Karpas-422 (cell line): ENCODE measurements at regions not wholly inside any gene's neighbourhood (a gene's known extent, or its start where the extent isn't known, plus 50 kb on each side); places are given as distances from the start of the nearest gene placed in this dataset.

Source experiments
- DNase-seq: peaks from one replicate; pipeline ENCODE4 v3.0.0-alpha.2; 2015
- H2AFZ ChIP-seq: fragments of 200-600 bp; sonication (generic); 2 replicates; pipeline ENCODE4 v1.6.1; 2014; ENCODE audit warnings: antibody characterized with exemption, low read length, mixed read lengths
- H3K27ac ChIP-seq: fragments of 200-600 bp; sonication (generic); 2 replicates; pipeline ENCODE4 v1.5.1; 2014; ENCODE audit warnings: mild to moderate bottlenecking, low read length, moderate library complexity
- H3K27me3 ChIP-seq: fragments of 200-600 bp; sonication (generic); 2 replicates; pipeline ENCODE4 v1.6.1; 2014; ENCODE audit warnings: low read length, mixed read lengths
- H3K36me3 ChIP-seq: fragments of 200-600 bp; sonication (generic); 2 replicates; pipeline ENCODE4 v1.6.1; 2014; ENCODE audit warnings: low read length, mixed read lengths; ENCODE audit not compliant: insufficient read depth
- H3K4me1 ChIP-seq: fragments of 200-600 bp; sonication (generic); 2 replicates; pipeline ENCODE4 v1.6.1; 2014; ENCODE audit warnings: mild to moderate bottlenecking, low read length, mixed read lengths
- H3K4me2 ChIP-seq: fragments of 200-600 bp; sonication (generic); 2 replicates; pipeline ENCODE4 v1.6.1; 2014; ENCODE audit warnings: low read length, low read depth, mild to moderate bottlenecking; ENCODE audit not compliant: poor library complexity, severe bottlenecking
- H3K4me3 ChIP-seq: fragments of 200-600 bp; sonication (generic); 2 replicates; pipeline ENCODE4 v1.5.1; 2014; ENCODE audit warnings: mild to moderate bottlenecking, antibody characterized with exemption, low read length, mixed read lengths
- H3K79me2 ChIP-seq: fragments of 200-600 bp; sonication (generic); 2 replicates; pipeline ENCODE4 v1.6.1; 2014; ENCODE audit warnings: mild to moderate bottlenecking, low read length, mixed read lengths
- H3K9ac ChIP-seq: fragments of 200-600 bp; sonication (generic); 2 replicates; pipeline ENCODE4 v1.6.0; 2014; ENCODE audit warnings: low read length
- H3K9me2 ChIP-seq: fragments of 200-600 bp; sonication (generic), shearing (Covaris generic); replicated peaks from 2 replicates; pipeline ENCODE4 v1.6.0; 2014; ENCODE audit warnings: mild to moderate bottlenecking, low read length, moderate library complexity; ENCODE audit not compliant: insufficient read depth
- H3K9me3 ChIP-seq: fragments of 300-700, 200-600 bp; sonication (generic); 2 replicates; pipeline ENCODE4 v1.6.1; 2014; ENCODE audit warnings: low read length, mixed read lengths
- H4K20me1 ChIP-seq: fragments of 200-600 bp; sonication (generic); 2 replicates; pipeline ENCODE4 v1.6.1; 2014; ENCODE audit warnings: mild to moderate bottlenecking, antibody characterized with exemption, low read length, low read depth; ENCODE audit not compliant: insufficient read depth

GRCh38 chr6:156164701-156165452 is 612.3 kb upstream of the ARID1B start:
- Histone ChIP-seq H3K4me1 (no peaks in the 10 kb centered on the region), H3K36me3 (no peaks in the 10 kb centered on the region), H3K9me2 (no peaks in the 10 kb centered on the region), H3K9ac (no peak overlapping the region), H3K27ac (no peak overlapping the region), H3K27me3 (no peaks in the 10 kb centered on the region), H3K9me3 (no peaks in the 10 kb centered on the region), H3K4me2 (no peak overlapping the region), H2AFZ (no peak overlapping the region), H4K20me1 (no peaks in the 10 kb centered on the region), H3K79me2 (no peaks in the 10 kb centered on the region), H3K4me3 (no peak overlapping the region)
- DNase-seq = no peak

- no peak overlapping the region for H3K4me2 ChIP-seq
- no peaks in the 10 kb centered on the region for H3K9me3 ChIP-seq
- H3K9me2 ChIP-seq = no peaks in the 10 kb centered on the region
- no peaks in the 10 kb centered on the region for H3K36me3 ChIP-seq
- H3K27ac ChIP-seq = no peak overlapping the region
- no peak overlapping the region for H3K4me3 ChIP-seq
- no peak overlapping the region for H3K9ac ChIP-seq
- H3K27me3 ChIP-seq = no peaks in the 10 kb centered on the region
- no peaks in the 10 kb centered on the region for H3K79me2 ChIP-seq
- H3K4me1 ChIP-seq = no peaks in the 10 kb centered on the region
- no peaks in the 10 kb centered on the region for H4K20me1 ChIP-seq
- no peak overlapping the region for H2AFZ ChIP-seq
- DNase-seq = no peak
Measured at GRCh38 chr6:156163311-156163710, 613.9 kb upstream of the ARID1B start.

- no peak for DNase-seq
- Histone ChIP-seq H3K27ac (no peak overlapping the region), H3K9me2 (no peaks in the 10 kb centered on the region), H3K27me3 (no peaks in the 10 kb centered on the region), H3K9me3 (no peaks in the 10 kb centered on the region), H3K36me3 (no peaks in the 10 kb centered on the region), H3K4me2 (no peak overlapping the region), H3K4me3 (no peak overlapping the region), H3K9ac (no peak overlapping the region), H4K20me1 (no peaks in the 10 kb centered on the region), H3K79me2 (no peaks in the 10 kb centered on the region), H3K4me1 (no peaks in the 10 kb centered on the region), H2AFZ (no peak overlapping the region)
Measured at GRCh38 chr6:156161471-156161870, 615.7 kb upstream of the ARID1B start.

DNA sequence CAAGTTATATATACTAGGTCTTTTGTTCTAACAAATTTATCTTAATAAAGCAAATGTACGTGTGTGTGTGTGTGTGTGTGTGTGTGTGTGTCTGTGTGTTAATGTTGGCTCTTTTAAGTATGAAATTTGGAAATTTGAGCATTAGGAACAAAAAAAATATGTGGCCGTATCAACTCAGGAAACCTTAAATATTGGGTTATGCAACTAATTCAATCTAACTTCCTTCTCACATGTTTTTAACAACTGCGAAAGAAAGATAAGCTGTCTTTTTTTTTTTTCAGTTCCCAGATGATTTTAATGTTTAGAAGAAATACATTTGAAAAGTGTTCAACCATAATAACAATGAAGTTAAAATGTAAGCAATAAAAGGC is 616.4 kb upstream of the ARID1B start:
- Histone ChIP-seq H3K9me2 (no peaks in the 10 kb centered on the region), H3K4me2 (no peak overlapping the region), H4K20me1 (no peaks in the 10 kb centered on the region)

GRCh38 chr6:156160007-156160794 is 617.0 kb upstream of the ARID1B start:
- Histone ChIP-seq H3K4me1 (no peaks in the 10 kb centered on the region), H3K9ac (no peak overlapping the region), H4K20me1 (no peaks in the 10 kb centered on the region), H3K9me3 (no peaks in the 10 kb centered on the region), H3K9me2 (no peaks in the 10 kb centered on the region), H2AFZ (no peak overlapping the region), H3K27ac (no peak overlapping the region), H3K4me2 (no peak overlapping the region), H3K27me3 (no peaks in the 10 kb centered on the region), H3K36me3 (no peaks in the 10 kb centered on the region), H3K4me3 (no peak overlapping the region), H3K79me2 (no peaks in the 10 kb centered on the region)
- no peak for DNase-seq

More for the DNA sequence above, 616.4 kb upstream of the ARID1B start:
- Histone ChIP-seq H3K9ac (no peak overlapping the region), H3K9me3 (no peaks in the 10 kb centered on the region), H3K4me3 (no peak overlapping the region), H2AFZ (no peak overlapping the region), H3K27ac (no peak overlapping the region), H3K27me3 (no peaks in the 10 kb centered on the region), H3K36me3 (no peaks in the 10 kb centered on the region), H3K4me1 (no peaks in the 10 kb centered on the region), H3K79me2 (no peaks in the 10 kb centered on the region)
- no peak for DNase-seq

GRCh38 chr6:156154896-156155295 is 622.3 kb upstream of the ARID1B start:
- DNase-seq = no peak

GRCh38 chr6:156150391-156150790 is 626.8 kb upstream of the ARID1B start:
- no peak for DNase-seq
- Histone ChIP-seq H3K9ac (no peak overlapping the region), H3K27ac (no peak overlapping the region), H3K9me3 (no peaks in the 10 kb centered on the region), H3K4me2 (no peak overlapping the region), H3K36me3 (no peaks in the 10 kb centered on the region), H3K27me3 (no peaks in the 10 kb centered on the region), H3K9me2 (no peaks in the 10 kb centered on the region), H3K4me3 (no peak overlapping the region), H3K79me2 (no peaks in the 10 kb centered on the region), H3K4me1 (no peaks in the 10 kb centered on the region), H4K20me1 (no peaks in the 10 kb centered on the region), H2AFZ (no peak overlapping the region)

More at GRCh38 chr6:156154896-156155295, 622.3 kb upstream of the ARID1B start:
- Histone ChIP-seq H3K79me2 (no peaks in the 10 kb centered on the region), H3K9ac (no peak overlapping the region), H3K9me3 (no peaks in the 10 kb centered on the region), H3K4me2 (no peak overlapping the region), H3K4me3 (no peak overlapping the region), H4K20me1 (no peaks in the 10 kb centered on the region), H3K27me3 (no peaks in the 10 kb centered on the region), H3K4me1 (no peaks in the 10 kb centered on the region), H3K36me3 (no peaks in the 10 kb centered on the region), H3K27ac (no peak overlapping the region), H2AFZ (no peak overlapping the region), H3K9me2 (no peaks in the 10 kb centered on the region)

DNA sequence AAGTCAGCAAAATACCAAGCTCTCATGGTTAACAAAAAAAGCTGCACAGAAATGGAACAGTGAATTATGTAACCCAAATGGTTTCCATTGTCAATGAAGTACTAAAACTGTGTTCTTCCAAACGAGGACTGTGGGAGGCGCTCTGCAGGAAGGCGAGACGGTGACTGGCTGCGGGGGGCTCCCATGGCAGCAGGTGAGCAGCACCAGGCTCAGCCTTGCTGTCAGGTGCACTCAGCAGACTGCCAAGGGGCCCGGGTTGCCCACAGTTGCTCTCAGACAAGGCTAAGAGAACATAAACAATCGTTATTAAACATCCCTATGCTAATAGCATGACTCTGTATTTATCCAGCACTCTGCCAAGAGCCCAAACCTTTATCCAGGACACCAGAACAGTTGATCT is 630.3 kb upstream of the ARID1B start:
- Histone ChIP-seq H3K4me1 (no peaks in the 10 kb centered on the region), H3K27ac (no peak overlapping the region), H4K20me1 (no peaks in the 10 kb centered on the region), H3K4me3 (no peak overlapping the region), H3K9me3 (0 out of 2 replicates have a peak, but pooled peaks cover 2% of the 10 kb centered on the region), H3K36me3 (no peaks in the 10 kb centered on the region), H3K9me2 (no peaks in the 10 kb centered on the region), H2AFZ (no peak overlapping the region), H3K27me3 (no peaks in the 10 kb centered on the region), H3K9ac (no peak overlapping the region), H3K79me2 (no peaks in the 10 kb centered on the region), H3K4me2 (no peak overlapping the region)
- DNase-seq = no peak
